ENCODE measurements at regions not wholly inside any gene's neighbourhood (a gene's known extent, or its start where the extent isn't known, plus 50 kb on each side); places are given as distances from the start of the nearest gene placed in this dataset.

GRCh38 chr22:49616356-49617231, 211.1 kb downstream of the BRD1 start (continued):
- TF ChIP-seq TSHZ2 (CRISPR knock-in tag; IDR thresholded peaks at IDR 0.05) (no peak), ESRRG (CRISPR knock-in tag; IDR thresholded peaks at IDR 0.05) (no peak), RARB (CRISPR knock-in tag; IDR thresholded peaks at IDR 0.05) (no peak), CSDC2 (CRISPR knock-in tag; IDR thresholded peaks at IDR 0.05) (no peak), POU6F1 (CRISPR knock-in tag; IDR thresholded peaks at IDR 0.05; ENCODE audit: borderline replicate concordance, low read depth) (no peak), ARNTL (CRISPR knock-in tag; IDR thresholded peaks at IDR 0.05; ENCODE audit: borderline replicate concordance, low read depth) (no peak), GLIS3 (CRISPR knock-in tag; IDR thresholded peaks at IDR 0.05) (no peak), ZFP30 (CRISPR knock-in tag; IDR thresholded peaks at IDR 0.05) (no peak)

GRCh38 chr22:49614966-49615965, 212.4 kb downstream of the BRD1 start:
- TF ChIP-seq ZFP30 (CRISPR knock-in tag; IDR thresholded peaks at IDR 0.05) (no peak), SNAI2 (CRISPR knock-in tag; IDR thresholded peaks at IDR 0.05) (no peak), TCF4 (CRISPR knock-in tag; IDR thresholded peaks at IDR 0.05; ENCODE audit: borderline replicate concordance) (no peak), ZFP3 (CRISPR knock-in tag; IDR thresholded peaks at IDR 0.05) (no peak), OSR1 (CRISPR knock-in tag; IDR thresholded peaks at IDR 0.05) (no peak), PATZ1 (CRISPR knock-in tag; IDR thresholded peaks at IDR 0.05; ENCODE audit: borderline replicate concordance) (no peak), ZNF565 (CRISPR knock-in tag; conservative IDR thresholded peaks at IDR 0.05; ENCODE audit: low read depth) (no peak), BACH2 (CRISPR knock-in tag; IDR thresholded peaks at IDR 0.05; ENCODE audit: borderline replicate concordance) (no peak), POU6F1 (CRISPR knock-in tag; IDR thresholded peaks at IDR 0.05; ENCODE audit: borderline replicate concordance, low read depth) (no peak), CSRNP3 (CRISPR knock-in tag; IDR thresholded peaks at IDR 0.05) (no peak), ZNF8 (CRISPR knock-in tag; IDR thresholded peaks at IDR 0.05) (no peak), CSDC2 (CRISPR knock-in tag; IDR thresholded peaks at IDR 0.05) (no peak), ZNF70 (CRISPR knock-in tag; IDR thresholded peaks at IDR 0.05) (no peak)
- ATAC-seq, result no peak

All from SK-N-SH treated with all-trans-retinoic acid at 6 μM for 48 hours (cell line).